ENCODE measurements at regions not wholly inside any gene's neighbourhood (a gene's known extent, or its start where the extent isn't known, plus 50 kb on each side); places are given as distances from the start of the nearest gene placed in this dataset.

DNA sequence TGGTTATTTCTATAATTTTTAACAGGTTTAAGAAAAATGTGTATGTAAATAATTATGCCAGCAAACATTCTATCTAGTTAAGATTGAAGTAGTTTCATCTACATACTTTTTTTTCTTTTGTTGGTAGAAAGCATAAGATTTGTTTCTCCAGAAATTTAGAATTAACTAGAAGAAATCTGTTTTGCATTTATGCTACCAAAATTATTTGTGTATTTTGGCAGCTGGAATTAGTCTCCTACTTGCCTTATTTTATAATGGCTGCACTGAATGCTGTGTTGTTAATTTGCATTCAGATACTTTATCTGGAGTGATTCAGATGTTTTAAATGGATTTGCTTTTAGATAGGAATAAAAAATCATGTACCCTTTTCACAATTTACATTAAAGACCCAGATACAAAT lies 100.2 kb upstream of the NAALADL2 start:
- intact Hi-C loops (cut with micrococcal nuclease; ENCODE audit: unreplicated experiment): no loop called here
- Mint-ChIP-seq H3K4me1 (ENCODE audit: low read depth, unreplicated experiment) (no peaks in the 10 kb centered on the region), H3K36me3 (ENCODE audit: insufficient read depth, unreplicated experiment) (no peaks in the 10 kb centered on the region), H3K9me3 (ENCODE audit: low read depth, unreplicated experiment) (peaks cover 2% of the 10 kb centered on the region), H3K27me3 (ENCODE audit: unreplicated experiment) (no peaks in the 10 kb centered on the region), H3K27ac (ENCODE audit: unreplicated experiment) (no peak overlapping the region), H3K4me3 (ENCODE audit: low read depth, unreplicated experiment) (no peak overlapping the region)
- TF ChIP-seq, protein P1, sequence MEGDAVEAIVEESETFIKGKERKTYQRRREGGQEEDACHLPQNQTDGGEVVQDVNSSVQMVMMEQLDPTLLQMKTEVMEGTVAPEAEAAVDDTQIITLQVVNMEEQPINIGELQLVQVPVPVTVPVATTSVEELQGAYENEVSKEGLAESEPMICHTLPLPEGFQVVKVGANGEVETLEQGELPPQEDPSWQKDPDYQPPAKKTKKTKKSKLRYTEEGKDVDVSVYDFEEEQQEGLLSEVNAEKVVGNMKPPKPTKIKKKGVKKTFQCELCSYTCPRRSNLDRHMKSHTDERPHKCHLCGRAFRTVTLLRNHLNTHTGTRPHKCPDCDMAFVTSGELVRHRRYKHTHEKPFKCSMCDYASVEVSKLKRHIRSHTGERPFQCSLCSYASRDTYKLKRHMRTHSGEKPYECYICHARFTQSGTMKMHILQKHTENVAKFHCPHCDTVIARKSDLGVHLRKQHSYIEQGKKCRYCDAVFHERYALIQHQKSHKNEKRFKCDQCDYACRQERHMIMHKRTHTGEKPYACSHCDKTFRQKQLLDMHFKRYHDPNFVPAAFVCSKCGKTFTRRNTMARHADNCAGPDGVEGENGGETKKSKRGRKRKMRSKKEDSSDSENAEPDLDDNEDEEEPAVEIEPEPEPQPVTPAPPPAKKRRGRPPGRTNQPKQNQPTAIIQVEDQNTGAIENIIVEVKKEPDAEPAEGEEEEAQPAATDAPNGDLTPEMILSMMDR (IDR thresholded peaks at IDR 0.05; ENCODE audit: unreplicated experiment): no peak
- DNase-seq: no peak
- CTCF ChIA-PET: no interaction called here
- BruUV-seq (replicated peaks): no TSS peak

DNA sequence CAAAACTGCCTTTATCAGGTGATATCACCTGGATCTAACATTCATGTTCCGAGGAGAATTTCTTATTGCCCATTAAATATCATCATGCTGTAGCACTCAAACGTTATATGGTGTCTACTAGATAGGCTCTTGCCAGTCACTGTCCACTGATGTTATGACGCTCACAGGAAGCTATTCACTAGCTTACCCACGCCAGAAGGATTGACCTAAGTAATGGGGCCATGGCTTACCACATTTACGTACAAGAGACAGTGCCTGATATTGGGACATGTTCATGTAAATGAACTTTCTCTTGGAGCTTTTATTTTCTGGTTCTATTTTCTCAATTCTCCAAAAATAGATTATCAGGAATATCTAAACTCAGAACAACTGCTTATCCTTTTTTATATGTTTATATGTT lies 91.7 kb upstream of the NAALADL2 start:
- peak overlapping the region; percentile 63 for H3K27ac Mint-ChIP-seq (ENCODE audit: unreplicated experiment)
- no peaks in the 10 kb centered on the region for H3K9me3 Mint-ChIP-seq (ENCODE audit: low read depth, unreplicated experiment)
- no peaks in the 10 kb centered on the region for H3K36me3 Mint-ChIP-seq (ENCODE audit: insufficient read depth, unreplicated experiment)
- TF ChIP-seq, protein P1 (IDR thresholded peaks at IDR 0.05; ENCODE audit: unreplicated experiment): no peak
- no peak overlapping the region for H3K4me3 Mint-ChIP-seq (ENCODE audit: low read depth, unreplicated experiment)
- H3K4me1 Mint-ChIP-seq (ENCODE audit: low read depth, unreplicated experiment): peaks cover 10% of the 10 kb centered on the region
- intact Hi-C loops (cut with micrococcal nuclease; ENCODE audit: unreplicated experiment): no loop called here
- no peaks in the 10 kb centered on the region for H3K27me3 Mint-ChIP-seq (ENCODE audit: unreplicated experiment)
- no peak for DNase-seq
- CTCF ChIA-PET: interaction anchor here (0.7 kb wide), 1 partner anchor 225 kb away, joined by 3 read pairs; no protein-coding TSS in a partner anchor
- BruUV-seq (replicated peaks): no TSS peak

- intact Hi-C loops (cut with micrococcal nuclease; ENCODE audit: unreplicated experiment): no loop called here
- BruUV-seq (replicated peaks): no TSS peak
- Mint-ChIP-seq H3K4me3 (ENCODE audit: low read depth, unreplicated experiment) (no peak overlapping the region), H3K27me3 (ENCODE audit: unreplicated experiment) (no peaks in the 10 kb centered on the region), H3K27ac (ENCODE audit: unreplicated experiment) (peak overlapping the region; percentile 63), H3K4me1 (ENCODE audit: low read depth, unreplicated experiment) (peaks cover 10% of the 10 kb centered on the region), H3K9me3 (ENCODE audit: low read depth, unreplicated experiment) (no peaks in the 10 kb centered on the region), H3K36me3 (ENCODE audit: insufficient read depth, unreplicated experiment) (no peaks in the 10 kb centered on the region)
- CTCF ChIA-PET: interaction anchor here (0.7 kb wide), 1 partner anchor 225 kb away, joined by 3 read pairs; no protein-coding TSS in a partner anchor
- TF ChIP-seq, protein P1 (IDR thresholded peaks at IDR 0.05; ENCODE audit: unreplicated experiment): no peak
- no peak for DNase-seq
Observed at GRCh38 chr3:174767853-174768382, 91.2 kb upstream of the NAALADL2 start.

DNA sequence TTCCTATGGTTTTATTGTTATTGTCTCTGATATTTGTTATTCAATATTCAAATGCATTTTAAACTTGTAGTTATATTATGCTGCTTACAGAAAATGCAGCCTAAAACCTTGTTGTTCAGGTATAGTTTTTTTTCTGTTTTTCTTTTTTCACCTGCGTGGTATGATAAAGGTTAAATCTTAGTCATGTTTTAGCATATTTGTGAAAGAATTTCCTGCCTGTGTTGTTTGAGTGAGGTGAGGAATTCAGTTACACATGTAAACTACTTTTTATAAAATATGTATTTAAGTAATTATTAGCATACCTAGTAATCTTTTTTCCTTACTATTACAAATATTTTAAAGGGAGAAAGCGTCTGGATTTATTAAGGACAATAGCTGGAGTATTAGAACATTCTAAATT lies 90.0 kb upstream of the NAALADL2 start:
- BruUV-seq (replicated peaks): no TSS peak
- Mint-ChIP-seq H3K9me3 (ENCODE audit: low read depth, unreplicated experiment) (no peaks in the 10 kb centered on the region), H3K36me3 (ENCODE audit: insufficient read depth, unreplicated experiment) (no peaks in the 10 kb centered on the region), H3K27ac (ENCODE audit: unreplicated experiment) (no peak overlapping the region), H3K4me3 (ENCODE audit: low read depth, unreplicated experiment) (no peak overlapping the region), H3K27me3 (ENCODE audit: unreplicated experiment) (no peaks in the 10 kb centered on the region), H3K4me1 (ENCODE audit: low read depth, unreplicated experiment) (peaks cover 10% of the 10 kb centered on the region)
- DNase-seq: no peak
- TF ChIP-seq, protein P1 (IDR thresholded peaks at IDR 0.05; ENCODE audit: unreplicated experiment): no peak
- intact Hi-C loops (cut with micrococcal nuclease; ENCODE audit: unreplicated experiment): no loop called here
- CTCF ChIA-PET: no interaction called here

Measured in Calu3 (cell line).